ENCODE measurements at regions not wholly inside any gene's neighbourhood (a gene's known extent, or its start where the extent isn't known, plus 50 kb on each side); places are given as distances from the start of the nearest gene placed in this dataset.

GRCh38 chr1:82265436-82265835 lies 464.7 kb downstream of the ADGRL2 start:
- H3K4me3 ChIP-seq (ENCODE audit: low read length), result no peak overlapping the region
- TF ChIP-seq CTCF (conservative IDR thresholded peaks at IDR 0.05; ENCODE audit: low read length), result no peak
- no peak for DNase-seq (ENCODE audit: low read depth)

- DNase-seq (ENCODE audit: low read depth), result no peak
- H3K4me3 ChIP-seq (ENCODE audit: low read length), result no peak overlapping the region
- no peak for TF ChIP-seq CTCF (conservative IDR thresholded peaks at IDR 0.05; ENCODE audit: low read length)
Measured at GRCh38 chr1:82264802-82265201, 464.1 kb downstream of the ADGRL2 start.

GRCh38 chr1:82263396-82263795 lies 462.7 kb downstream of the ADGRL2 start:
- no peak overlapping the region for H3K4me3 ChIP-seq (ENCODE audit: low read length)
- no peak for TF ChIP-seq CTCF (conservative IDR thresholded peaks at IDR 0.05; ENCODE audit: low read length)
- DNase-seq (ENCODE audit: low read depth), result no peak

GRCh38 chr1:82260666-82261065 lies 459.9 kb downstream of the ADGRL2 start:
- no peak overlapping the region for H3K4me3 ChIP-seq (ENCODE audit: low read length)
- TF ChIP-seq CTCF (conservative IDR thresholded peaks at IDR 0.05; ENCODE audit: low read length), result no peak
- DNase-seq (ENCODE audit: low read depth), result no peak

GRCh38 chr1:82260051-82260450 lies 459.3 kb downstream of the ADGRL2 start:
- no peak for DNase-seq (ENCODE audit: low read depth)
- H3K4me3 ChIP-seq (ENCODE audit: low read length), result no peak overlapping the region
- TF ChIP-seq CTCF (conservative IDR thresholded peaks at IDR 0.05; ENCODE audit: low read length), result no peak

GRCh38 chr1:82258887-82259286 lies 458.2 kb downstream of the ADGRL2 start:
- no peak for TF ChIP-seq CTCF (conservative IDR thresholded peaks at IDR 0.05; ENCODE audit: low read length)
- no peak overlapping the region for H3K4me3 ChIP-seq (ENCODE audit: low read length)
- DNase-seq (ENCODE audit: low read depth), result no peak

GRCh38 chr1:82246050-82246449 lies 445.3 kb downstream of the ADGRL2 start:
- no peak for DNase-seq (ENCODE audit: low read depth)
- TF ChIP-seq CTCF (conservative IDR thresholded peaks at IDR 0.05; ENCODE audit: low read length), result no peak

More at GRCh38 chr1:82246050-82246449, 445.3 kb downstream of the ADGRL2 start:
- no peak overlapping the region for H3K4me3 ChIP-seq (ENCODE audit: low read length)
